ENCODE measurements at regions not wholly inside any gene's neighbourhood (a gene's known extent, or its start where the extent isn't known, plus 50 kb on each side); places are given as distances from the start of the nearest gene placed in this dataset.

GRCh38 chr4:181265370-181265769 lies 977.8 kb upstream of the TENM3 start:
- TF ChIP-seq, protein P1, sequence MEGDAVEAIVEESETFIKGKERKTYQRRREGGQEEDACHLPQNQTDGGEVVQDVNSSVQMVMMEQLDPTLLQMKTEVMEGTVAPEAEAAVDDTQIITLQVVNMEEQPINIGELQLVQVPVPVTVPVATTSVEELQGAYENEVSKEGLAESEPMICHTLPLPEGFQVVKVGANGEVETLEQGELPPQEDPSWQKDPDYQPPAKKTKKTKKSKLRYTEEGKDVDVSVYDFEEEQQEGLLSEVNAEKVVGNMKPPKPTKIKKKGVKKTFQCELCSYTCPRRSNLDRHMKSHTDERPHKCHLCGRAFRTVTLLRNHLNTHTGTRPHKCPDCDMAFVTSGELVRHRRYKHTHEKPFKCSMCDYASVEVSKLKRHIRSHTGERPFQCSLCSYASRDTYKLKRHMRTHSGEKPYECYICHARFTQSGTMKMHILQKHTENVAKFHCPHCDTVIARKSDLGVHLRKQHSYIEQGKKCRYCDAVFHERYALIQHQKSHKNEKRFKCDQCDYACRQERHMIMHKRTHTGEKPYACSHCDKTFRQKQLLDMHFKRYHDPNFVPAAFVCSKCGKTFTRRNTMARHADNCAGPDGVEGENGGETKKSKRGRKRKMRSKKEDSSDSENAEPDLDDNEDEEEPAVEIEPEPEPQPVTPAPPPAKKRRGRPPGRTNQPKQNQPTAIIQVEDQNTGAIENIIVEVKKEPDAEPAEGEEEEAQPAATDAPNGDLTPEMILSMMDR (IDR thresholded peaks at IDR 0.05; ENCODE audit: borderline replicate concordance, extremely low read depth, low read length, poor library complexity, severe bottlenecking), result no peak
- no peak for TF ChIP-seq EZH2 (IDR thresholded peaks at IDR 0.05; ENCODE audit: borderline replicate concordance, low read depth, low read length, severe bottlenecking)
